Endothelial cell of umbilical vein (primary cell): ENCODE measurements at regions not wholly inside any gene's neighbourhood (a gene's known extent, or its start where the extent isn't known, plus 50 kb on each side); places are given as distances from the start of the nearest gene placed in this dataset.

ENCODE experiments used
- BruUV-seq: library from RNA; stranded (reverse); fragments of 400-500 nt; replicated peaks from 2 replicates; lab custom pipeline; 2021; lab: Mats Ljungman, UMichigan
- CTCF ChIA-PET: fragments of 300-600, 350-600 bp; sonication (Branson Sonifier 250); formaldehyde crosslinking; loops from one replicate; lab custom pipeline; 2021; ENCODE audit warnings: antibody characterized with exemption, inconsistent platforms; lab: Charles Lee
- POLR2A ChIA-PET: fragments of 300-600, 350-600 bp; sonication (Branson Sonifier 250); formaldehyde crosslinking; loops from one replicate; lab custom pipeline; 2021; ENCODE audit warnings: antibody characterized with exemption, inconsistent platforms; lab: Charles Lee
- DNase-seq: peaks from one replicate; pipeline ENCODE4 v3.0.0-alpha.2; 2011; ENCODE audit warnings: low read depth, low spot score
- FAIRE-seq: peaks from 2 replicates; lab custom pipeline; 2011; peaks lifted over from hg19 to GRCh38; lab: Jason Lieb, UNC
- H2AFZ ChIP-seq: 2 replicates; pipeline ENCODE4 v1.6.0; 2012; ENCODE audit warnings: low read depth, low read length, control low read depth, inconsistent platforms
- H3K27ac ChIP-seq: 2 replicates; pipeline ENCODE4 v1.5.1; 2011; ENCODE audit warnings: low read depth, mild to moderate bottlenecking, control low read depth, low read length, moderate library complexity; ENCODE audit not compliant: insufficient read depth
- H3K27me3 ChIP-seq, 2 experiments: 2 replicates each; pipeline versions ENCODE4 v1.6.0 to v1.6.1; 2011; ENCODE audit warnings: low read length in 2 of 2, mixed read lengths in 1 of 2; ENCODE audit not compliant: control insufficient read depth in 2 of 2, insufficient read depth in 2 of 2
- H3K36me3 ChIP-seq, 2 experiments: 2 replicates in 1 of 2; 3 replicates in 1 of 2; pipeline ENCODE4 v1.5.1; 2011; ENCODE audit warnings: low read length in 2 of 2, mild to moderate bottlenecking in 1 of 2, moderate library complexity in 1 of 2; ENCODE audit not compliant: control insufficient read depth in 2 of 2, insufficient read depth in 2 of 2; ENCODE audit errors: extremely low read depth in 1 of 2
- H3K4me1 ChIP-seq: 3 replicates; pipeline ENCODE4 v1.5.1; 2011; ENCODE audit warnings: mild to moderate bottlenecking, low read length; ENCODE audit not compliant: control insufficient read depth, insufficient read depth; ENCODE audit errors: extremely low read depth
- H3K4me2 ChIP-seq: 2 replicates; pipeline ENCODE4 v1.6.1; 2011; ENCODE audit warnings: low read length, control low read depth, mixed read lengths; ENCODE audit not compliant: insufficient read depth
- H3K4me3 ChIP-seq, 3 experiments: fragments of 200-600 bp in 1 of 3; sonication (generic), shearing (Covaris generic) in 1 of 3; replicated peaks in 1 of 3; 2 replicates each; pipeline ENCODE4 v1.5.1; 2011 to 2016; ENCODE audit warnings: control low read depth in 3 of 3, low read length in 3 of 3, mild to moderate bottlenecking in 2 of 3, inconsistent platforms in 1 of 3, low read depth in 1 of 3, moderate library complexity in 1 of 3; ENCODE audit not compliant: insufficient read depth in 1 of 3
- H3K79me2 ChIP-seq: 2 replicates; pipeline ENCODE4 v1.6.0; 2012; ENCODE audit warnings: low read length, inconsistent platforms; ENCODE audit not compliant: control insufficient read depth, insufficient read depth
- H3K9ac ChIP-seq: replicated peaks from 2 replicates; pipeline ENCODE3; 2011; ENCODE audit warnings: low read length, control low read depth; ENCODE audit not compliant: insufficient read depth; ENCODE audit errors: extremely low read depth
- H3K9me1 ChIP-seq: replicated peaks from 3 replicates; pipeline ENCODE4 v1.6.0; 2011; ENCODE audit warnings: mild to moderate bottlenecking, low read length; ENCODE audit not compliant: control insufficient read depth, insufficient read depth; ENCODE audit errors: extremely low read depth
- H3K9me3 ChIP-seq: replicated peaks from 2 replicates; pipeline ENCODE4 v1.5.1; 2012; ENCODE audit warnings: low read length, inconsistent platforms; ENCODE audit not compliant: control insufficient read depth, insufficient read depth
- H4K20me1 ChIP-seq: replicated peaks from 2 replicates; pipeline ENCODE3; 2011; ENCODE audit warnings: mild to moderate bottlenecking, low read length; ENCODE audit not compliant: control insufficient read depth, insufficient read depth; ENCODE audit errors: extremely low read depth
- CTCF ChIP-seq, 2 donors: IDR thresholded peaks; 1 replicate in 1 of 2; 2 replicates in 1 of 2; pipeline ENCODE4 v1.5.1; 2011; ENCODE audit warnings: low read length in 2 of 2, mild to moderate bottlenecking in 2 of 2, moderate library complexity in 2 of 2, control low read depth in 1 of 2, inconsistent platforms in 1 of 2, low read depth in 1 of 2; ENCODE audit not compliant: insufficient read depth in 1 of 2; ENCODE audit errors: extremely low read depth in 1 of 2
- EZH2 ChIP-seq: IDR thresholded peaks from 2 replicates; pipeline ENCODE4 v1.6.1; 2012; ENCODE audit warnings: borderline replicate concordance, low read depth, mild to moderate bottlenecking, moderate library complexity, low read length, inconsistent platforms; ENCODE audit not compliant: severe bottlenecking
- FOS ChIP-seq: IDR thresholded peaks from 2 replicates; pipeline ENCODE4 v1.6.1; 2011; ENCODE audit warnings: mild to moderate bottlenecking, low read length, moderate library complexity, borderline replicate concordance; ENCODE audit not compliant: insufficient read depth
- GATA2 ChIP-seq: IDR thresholded peaks from 2 replicates; pipeline ENCODE4 v1.7.0; 2011; ENCODE audit warnings: low read depth, mild to moderate bottlenecking, moderate library complexity, mixed read lengths, low read length; ENCODE audit not compliant: insufficient read length, insufficient read depth
- JUN ChIP-seq: IDR thresholded peaks from 2 replicates; pipeline ENCODE4 v1.6.1; 2011; ENCODE audit warnings: borderline replicate concordance, low read depth; ENCODE audit not compliant: insufficient read length, insufficient read depth
- MYC ChIP-seq: IDR thresholded peaks from one replicate; pipeline ENCODE4 v1.6.1; 2011; ENCODE audit warnings: mild to moderate bottlenecking, low read depth, low read length
- POLR2A ChIP-seq: IDR thresholded peaks from 2 replicates; pipeline ENCODE4 v1.6.1; 2012; ENCODE audit warnings: low read depth, mild to moderate bottlenecking, control low read depth, low read length
- POLR2AphosphoS5 ChIP-seq: IDR thresholded peaks from 2 replicates; pipeline ENCODE4 v1.6.1; 2012; ENCODE audit warnings: low read depth, mild to moderate bottlenecking, control low read depth, low read length, moderate library complexity; ENCODE audit not compliant: insufficient read depth
- dilution Hi-C: fragments of 300-500 bp; cut with MboI; formaldehyde crosslinking; loops from one replicate; pipeline ENCODE4 v1.15.0; 2019; ENCODE audit warnings: low sequenced_read_pairs; ENCODE audit not compliant: extremely low pct_ligation_motif_present
- intact Hi-C: fragments of 100-400 bp; cut with micrococcal nuclease; formaldehyde crosslinking; loops from one replicate; pipeline ENCODE4 v1.10.0; 2022
- TF ChIP-seq, protein P1 (sequence below): IDR thresholded peaks from 2 replicates; pipeline ENCODE4 v1.6.1; 2011; ENCODE audit not compliant: insufficient read depth, insufficient read length

DNA sequence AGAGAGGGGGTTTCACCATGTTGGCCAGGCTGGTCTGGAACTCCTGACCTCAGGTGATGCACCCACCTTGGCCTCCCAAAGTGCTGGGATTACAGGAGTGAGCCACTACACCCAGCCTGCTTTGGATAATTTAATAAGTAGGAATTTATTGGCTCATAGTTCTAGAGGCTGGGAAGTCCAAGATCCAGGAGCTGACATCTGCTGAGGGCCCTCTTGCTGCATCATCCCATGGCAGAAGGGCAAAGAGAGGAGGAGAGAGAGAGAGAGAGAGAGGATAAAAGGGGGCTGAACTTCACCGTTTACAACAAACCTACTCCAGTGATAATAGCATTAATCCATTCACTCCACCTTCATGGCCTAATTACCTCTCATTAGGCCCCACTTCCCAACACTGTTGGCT, 62.0 kb upstream of the HES1 start:
- Histone ChIP-seq H3K27ac (no peak overlapping the region), H3K9me1 (no peaks in the 10 kb centered on the region), H3K9ac (no peak overlapping the region), H3K36me3 (no peaks in the 10 kb centered on the region), H3K4me2 (no peak overlapping the region), H3K79me2 (no peaks in the 10 kb centered on the region), H3K4me1 (peaks cover 15% of the 10 kb centered on the region), H2AFZ (no peak overlapping the region), H3K27me3 (no peaks in the 10 kb centered on the region), H3K4me3 (no peak overlapping the region), H3K9me3 (no peaks in the 10 kb centered on the region), H4K20me1 (no peaks in the 10 kb centered on the region)
- BruUV-seq, result no TSS peak
- DNase-seq, result no peak
- dilution Hi-C loops (no loop called here), intact Hi-C loops (no loop called here)
- FAIRE-seq, result no peak
- CTCF ChIA-PET, result no interaction called here
- POLR2A ChIA-PET, result no interaction called here
- TF ChIP-seq EZH2 (no peak), GATA2 (no peak), MYC (no peak), POLR2AphosphoS5 (no peak), FOS (no peak), POLR2A (no peak), CTCF (IDR thresholded peaks at IDR 0.05; ENCODE audit: extremely low read depth in 1 of 2, insufficient read depth in 1 of 2, low read depth in 1 of 2, low read length in 2 of 2) (no peak), JUN (no peak)
- TF ChIP-seq, protein P1, sequence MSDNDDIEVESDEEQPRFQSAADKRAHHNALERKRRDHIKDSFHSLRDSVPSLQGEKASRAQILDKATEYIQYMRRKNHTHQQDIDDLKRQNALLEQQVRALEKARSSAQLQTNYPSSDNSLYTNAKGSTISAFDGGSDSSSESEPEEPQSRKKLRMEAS, result no peak
